HG03095 (cell line): ENCODE measurements at regions not wholly inside any gene's neighbourhood (a gene's known extent, or its start where the extent isn't known, plus 50 kb on each side); places are given as distances from the start of the nearest gene placed in this dataset.

Source experiments
- ATAC-seq: cut with Tn5 transposase; IDR thresholded peaks from one replicate; pipeline ENCODE4 v1.9.1; 2021; ENCODE audit warnings: moderate library complexity; ENCODE audit not compliant: unreplicated experiment

GRCh38 chr9:28163619-28164018 lies 590.3 kb upstream of the C9orf72 start:
- ATAC-seq: no peak

GRCh38 chr9:28166179-28166578 lies 592.9 kb upstream of the C9orf72 start:
- no peak for ATAC-seq

GRCh38 chr9:28177142-28177541 lies 603.9 kb upstream of the C9orf72 start:
- ATAC-seq: no peak

- no peak for ATAC-seq
Observed at GRCh38 chr9:28177925-28178324, 604.6 kb upstream of the C9orf72 start.

- ATAC-seq: no peak
Observed at GRCh38 chr9:28179893-28180292, 606.6 kb upstream of the C9orf72 start.

- no peak for ATAC-seq
Observed at GRCh38 chr9:28190981-28191380, 617.7 kb upstream of the C9orf72 start.

GRCh38 chr9:28197653-28198052 lies 624.4 kb upstream of the C9orf72 start:
- no peak for ATAC-seq

GRCh38 chr9:28203036-28203435 lies 629.8 kb upstream of the C9orf72 start:
- no peak for ATAC-seq

- ATAC-seq: no peak
Observed at GRCh38 chr9:28206280-28206679, 633.0 kb upstream of the C9orf72 start.

GRCh38 chr9:28207657-28208056 lies 634.4 kb upstream of the C9orf72 start:
- ATAC-seq: no peak

- no peak for ATAC-seq
Observed at GRCh38 chr9:28209130-28209529, 635.8 kb upstream of the C9orf72 start.

- ATAC-seq: no peak
Observed at GRCh38 chr9:28212979-28213378, 639.7 kb upstream of the C9orf72 start.

- ATAC-seq: no peak
Observed at GRCh38 chr9:28215536-28216299, 642.4 kb upstream of the C9orf72 start.

- ATAC-seq: no peak
Observed at GRCh38 chr9:28232686-28233085, 659.4 kb upstream of the C9orf72 start.

- ATAC-seq: no peak
Observed at GRCh38 chr9:28234133-28234893, 661.0 kb upstream of the C9orf72 start.

- no peak for ATAC-seq
Observed at GRCh38 chr9:28234894-28235277, 661.6 kb upstream of the C9orf72 start.

- ATAC-seq: no peak
Observed at GRCh38 chr9:28249424-28249823, 676.1 kb upstream of the C9orf72 start.

GRCh38 chr9:28255174-28255573 lies 681.9 kb upstream of the C9orf72 start:
- no peak for ATAC-seq

- ATAC-seq: no peak
Observed at GRCh38 chr9:28260330-28260729, 687.0 kb upstream of the C9orf72 start.

GRCh38 chr9:28264368-28264767 lies 691.1 kb upstream of the C9orf72 start:
- ATAC-seq: no peak

GRCh38 chr9:28267351-28267750 lies 694.1 kb upstream of the C9orf72 start:
- no peak for ATAC-seq

- ATAC-seq: no peak
Observed at GRCh38 chr9:28270156-28270555, 696.9 kb upstream of the C9orf72 start.
